Transverse colon (tissue), 4 donors: ENCODE measurements at regions not wholly inside any gene's neighbourhood (a gene's known extent, or its start where the extent isn't known, plus 50 kb on each side); places are given as distances from the start of the nearest gene placed in this dataset.
A peak's percentile ranks its signal among the peaks of the same experiment; 100 is the strongest.

Experiments
- DNase-seq: peaks from one replicate; pipeline ENCODE4 v3.0.0-alpha.2; 2019
- H3K27ac ChIP-seq, 4 donors: fragments of 200-600 bp; sonication (generic); 2 replicates each; pipeline ENCODE4 v1.5.1; 2016 to 2018; ENCODE audit warnings: inconsistent platforms in 4 of 4
- H3K27me3 ChIP-seq: fragments of 200-600 bp; sonication (generic); 2 replicates; pipeline ENCODE4 v1.5.1; 2017; ENCODE audit warnings: inconsistent platforms
- H3K36me3 ChIP-seq, 4 donors: fragments of 200-600 bp; sonication (generic); 2 replicates each; pipeline ENCODE4 v1.5.1; 2017 to 2019; ENCODE audit warnings: inconsistent platforms in 4 of 4
- H3K4me1 ChIP-seq, 4 donors: fragments of 200-600 bp; sonication (generic); 2 replicates each; pipeline ENCODE4 v1.5.1; 2017 to 2020; ENCODE audit warnings: inconsistent platforms in 4 of 4
- H3K4me3 ChIP-seq, 4 donors: fragments of 200-600 bp; sonication (generic); 1 replicate in 1 of 4; 2 replicates in 3 of 4; pipeline versions ENCODE4 v1.5.1 to v1.6.1; 2017 to 2019; ENCODE audit warnings: inconsistent platforms in 4 of 4
- H3K9me3 ChIP-seq, 2 donors: fragments of 200-600 bp; sonication (generic); 2 replicates each; pipeline ENCODE4 v1.5.1; 2017 to 2019; ENCODE audit warnings: inconsistent platforms in 2 of 2
- CTCF ChIP-seq, 5 experiments: fragments of 200-600 bp in 3 of 5; fragments of 450-650 bp in 2 of 5; sonication (generic) in 3 of 5; IDR thresholded peaks; 1 replicate in 2 of 5; 2 replicates in 3 of 5; pipeline ENCODE4 v1.5.1; 2016 to 2017; ENCODE audit warnings: antibody characterized with exemption in 5 of 5, inconsistent platforms in 3 of 5, mild to moderate bottlenecking in 2 of 5, moderate library complexity in 1 of 5
- EP300 ChIP-seq: sonication (generic); formaldehyde crosslinking; IDR thresholded peaks from one replicate; pipeline ENCODE4 v1.6.1; 2017; ENCODE audit warnings: antibody characterized with exemption, low read depth
- POLR2A ChIP-seq: fragments of 450-650 bp; IDR thresholded peaks from one replicate; pipeline ENCODE4 v1.6.1; 2016; ENCODE audit warnings: antibody characterized with exemption, mild to moderate bottlenecking, moderate library complexity
- POLR2AphosphoS5 ChIP-seq, 3 donors: sonication (generic); formaldehyde crosslinking; IDR thresholded peaks; one replicate each; pipeline ENCODE4 v1.6.1; 2016; ENCODE audit warnings: antibody characterized with exemption in 3 of 3
- WGBS, 2 donors: methylation state at CpG; one replicate each; pipeline ENCODE4 v1.1.5; 2018; ENCODE audit warnings: low coverage in 1 of 2; 5-methylcytosine and 5-hydroxymethylcytosine counted together
- in situ Hi-C, 4 donors: fragments of 200-750 bp; cut with MboI; loops; one replicate each; pipeline versions ENCODE4 v1.15.0 to v1.15.1; 2017; ENCODE audit warnings: low sequenced_read_pairs in 3 of 4, low pct_ligation_motif_present in 1 of 4, low pct_unique_long_range_greater_than_20kb in 1 of 4
- intact Hi-C: fragments of 100-400 bp; cut with DNase I; formaldehyde crosslinking; loops from one replicate; pipeline ENCODE4 v1.15.1; 2023; ENCODE audit warnings: low total_unique reads

GRCh38 chr15:62465173-62465572 is 300.1 kb upstream of the C2CD4B start:
- Histone ChIP-seq H3K27me3 (no peaks in the 10 kb centered on the region), H3K4me1 (peaks cover 2 to 15% (median 4%) of the 10 kb centered on the region in 4 donors), H3K27ac (no peak overlapping the region), H3K4me3 (no peak overlapping the region), H3K9me3 (no peaks in the 10 kb centered on the region), H3K36me3 (no peaks in the 10 kb centered on the region)
- DNase-seq: no peak
- in situ Hi-C loops: no loop called here
- TF ChIP-seq EP300 (no peak), CTCF (IDR thresholded peaks at IDR 0.05) (no peak), POLR2A (no peak), POLR2AphosphoS5 (IDR thresholded peaks at IDR 0.05) (no peak)
- 88 to 94% methylated on average over 12 of the region's 12 CpGs for WGBS, 2 donors
- intact Hi-C loops: no loop called here

- Histone ChIP-seq H3K27ac (peak overlapping the region; percentile 57 to 71 (median 68)), H3K4me1 (peaks cover 4 to 42% (median 15%) of the 10 kb centered on the region in 4 donors), H3K4me3 (no peak overlapping the region), H3K36me3 (no peaks in the 10 kb centered on the region), H3K9me3 (no peaks in the 10 kb centered on the region), H3K27me3 (no peaks in the 10 kb centered on the region)
- intact Hi-C loops: no loop called here
- in situ Hi-C loops: no loop called here
- no peak for TF ChIP-seq EP300
- no peak for TF ChIP-seq CTCF (IDR thresholded peaks at IDR 0.05)
- TF ChIP-seq POLR2AphosphoS5 (IDR thresholded peaks at IDR 0.05): no peak
- no peak for TF ChIP-seq POLR2A
- DNase-seq: no peak
These were observed 304.4 kb upstream of the C2CD4B start for GRCh38 chr15:62469478-62469873.

- H3K27ac ChIP-seq: peak overlapping the region; percentile 57 to 71 (median 68)
- no peaks in the 10 kb centered on the region for H3K9me3 ChIP-seq
- 40 to 63% methylated on average over 1 to 11 of the region's 11 CpGs for WGBS, 2 donors
- in situ Hi-C loops (no loop called here), intact Hi-C loops (loop anchor here (10.0 kb wide), 1 partner anchor 75 kb away; the partner anchor contains the start of gene TLN2)
- DNase-seq: no peak
- no peak for TF ChIP-seq EP300
- no peak for TF ChIP-seq POLR2A
- TF ChIP-seq CTCF (IDR thresholded peaks at IDR 0.05): no peak
- TF ChIP-seq POLR2AphosphoS5 (IDR thresholded peaks at IDR 0.05): no peak
- no peaks in the 10 kb centered on the region for H3K27me3 ChIP-seq
- peaks cover 0 to 48% (median 15%) of the 10 kb centered on the region in 4 donors for H3K4me1 ChIP-seq
- no peaks in the 10 kb centered on the region for H3K36me3 ChIP-seq
- H3K4me3 ChIP-seq: no peak overlapping the region
These were observed 305.0 kb upstream of the C2CD4B start for GRCh38 chr15:62469874-62470688.

GRCh38 chr15:62472616-62473299 is 307.7 kb upstream of the C2CD4B start:
- DNase-seq: peak; percentile 23
- H3K36me3 ChIP-seq: no peaks in the 10 kb centered on the region
- in situ Hi-C loops (no loop called here), intact Hi-C loops (loop anchor here (10.0 kb wide), 1 partner anchor 78 kb away; the partner anchor contains the start of gene TLN2)
- WGBS, 2 donors: 63 to 86% methylated on average over 4 to 6 of the region's 6 CpGs
- H3K27ac ChIP-seq: peak overlapping the region; percentile 20 to 60 (median 40)
- no peak overlapping the region for H3K4me3 ChIP-seq
- H3K9me3 ChIP-seq: no peaks in the 10 kb centered on the region
- H3K4me1 ChIP-seq: peaks cover 0 to 54% (median 18%) of the 10 kb centered on the region in 4 donors
- TF ChIP-seq POLR2AphosphoS5 (IDR thresholded peaks at IDR 0.05): no peak
- no peaks in the 10 kb centered on the region for H3K27me3 ChIP-seq
